ENCODE measurements at regions not wholly inside any gene's neighbourhood (a gene's known extent, or its start where the extent isn't known, plus 50 kb on each side); places are given as distances from the start of the nearest gene placed in this dataset.

DNA sequence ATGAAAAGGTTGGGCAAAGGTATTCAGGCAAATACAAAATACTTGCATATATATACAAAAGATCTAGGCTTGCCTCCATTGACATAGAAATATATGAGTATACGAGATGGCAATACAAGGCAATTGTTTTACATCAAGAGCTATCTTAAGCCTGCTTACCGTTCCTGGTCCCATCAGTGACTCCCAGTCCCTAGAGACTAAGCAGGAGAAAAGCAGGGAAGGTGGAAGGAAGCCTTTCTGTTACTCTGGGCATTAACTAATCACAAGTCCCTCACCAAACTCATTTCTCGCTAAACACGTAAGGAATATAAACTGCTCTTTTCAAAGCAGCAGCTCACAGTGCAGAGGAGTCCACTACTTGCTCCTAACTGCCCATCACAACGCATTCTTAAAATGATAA lies 125.2 kb downstream of the ZNF608 start:
- H3K4me3 ChIP-seq (ENCODE audit: control insufficient read depth, low read depth, low read length): no peak overlapping the region
- TF ChIP-seq, protein P1, sequence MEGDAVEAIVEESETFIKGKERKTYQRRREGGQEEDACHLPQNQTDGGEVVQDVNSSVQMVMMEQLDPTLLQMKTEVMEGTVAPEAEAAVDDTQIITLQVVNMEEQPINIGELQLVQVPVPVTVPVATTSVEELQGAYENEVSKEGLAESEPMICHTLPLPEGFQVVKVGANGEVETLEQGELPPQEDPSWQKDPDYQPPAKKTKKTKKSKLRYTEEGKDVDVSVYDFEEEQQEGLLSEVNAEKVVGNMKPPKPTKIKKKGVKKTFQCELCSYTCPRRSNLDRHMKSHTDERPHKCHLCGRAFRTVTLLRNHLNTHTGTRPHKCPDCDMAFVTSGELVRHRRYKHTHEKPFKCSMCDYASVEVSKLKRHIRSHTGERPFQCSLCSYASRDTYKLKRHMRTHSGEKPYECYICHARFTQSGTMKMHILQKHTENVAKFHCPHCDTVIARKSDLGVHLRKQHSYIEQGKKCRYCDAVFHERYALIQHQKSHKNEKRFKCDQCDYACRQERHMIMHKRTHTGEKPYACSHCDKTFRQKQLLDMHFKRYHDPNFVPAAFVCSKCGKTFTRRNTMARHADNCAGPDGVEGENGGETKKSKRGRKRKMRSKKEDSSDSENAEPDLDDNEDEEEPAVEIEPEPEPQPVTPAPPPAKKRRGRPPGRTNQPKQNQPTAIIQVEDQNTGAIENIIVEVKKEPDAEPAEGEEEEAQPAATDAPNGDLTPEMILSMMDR (conservative IDR thresholded peaks at IDR 0.05; ENCODE audit: control insufficient read depth, insufficient read depth, low read depth, low read length): no peak
- no peak for DNase-seq (ENCODE audit: low read depth)

DNA sequence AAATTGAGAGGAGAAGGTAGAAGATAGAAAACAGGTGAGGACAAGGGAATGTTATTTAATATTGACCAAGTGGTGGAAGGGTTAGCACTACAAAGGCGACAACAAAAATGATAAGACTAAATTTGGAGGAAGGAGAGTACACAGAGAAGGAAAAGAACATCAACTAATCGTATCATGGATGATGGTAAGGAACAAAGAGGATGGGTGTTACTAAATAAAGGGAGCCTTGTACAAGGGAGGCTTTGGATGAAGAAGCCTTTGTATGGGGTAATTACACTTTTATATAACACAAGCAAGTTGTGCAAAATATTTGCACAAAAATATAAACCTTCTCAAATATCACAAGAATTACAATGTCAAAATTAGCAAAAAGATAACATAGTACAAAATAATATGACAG lies 125.7 kb downstream of the ZNF608 start:
- TF ChIP-seq, protein P1 (conservative IDR thresholded peaks at IDR 0.05; ENCODE audit: control insufficient read depth, insufficient read depth, low read depth, low read length): no peak
- DNase-seq (ENCODE audit: low read depth): no peak
- no peak overlapping the region for H3K4me3 ChIP-seq (ENCODE audit: control insufficient read depth, low read depth, low read length)

DNA sequence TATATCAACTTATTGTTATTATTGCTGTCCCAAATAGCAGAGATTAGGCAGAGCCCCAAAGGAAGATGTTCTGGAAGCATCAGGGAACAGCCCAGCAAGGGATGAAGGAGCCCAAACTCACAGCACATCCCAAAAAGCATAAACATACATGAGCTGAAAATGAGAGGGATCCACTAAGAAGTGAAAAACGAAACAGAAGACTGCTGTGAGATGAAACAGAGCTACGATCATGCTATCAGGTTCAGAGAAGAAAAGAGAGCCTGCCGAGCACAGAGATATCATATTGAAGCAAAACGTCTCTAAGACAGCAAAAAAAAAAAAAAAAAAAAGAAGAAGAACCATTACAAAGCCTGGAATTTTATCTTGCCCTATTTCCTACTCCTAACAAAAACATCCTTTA lies 127.3 kb downstream of the ZNF608 start:
- TF ChIP-seq, protein P1 (conservative IDR thresholded peaks at IDR 0.05; ENCODE audit: control insufficient read depth, insufficient read depth, low read depth, low read length): no peak
- DNase-seq (ENCODE audit: low read depth): no peak
- H3K4me3 ChIP-seq (ENCODE audit: control insufficient read depth, low read depth, low read length): no peak overlapping the region

DNA sequence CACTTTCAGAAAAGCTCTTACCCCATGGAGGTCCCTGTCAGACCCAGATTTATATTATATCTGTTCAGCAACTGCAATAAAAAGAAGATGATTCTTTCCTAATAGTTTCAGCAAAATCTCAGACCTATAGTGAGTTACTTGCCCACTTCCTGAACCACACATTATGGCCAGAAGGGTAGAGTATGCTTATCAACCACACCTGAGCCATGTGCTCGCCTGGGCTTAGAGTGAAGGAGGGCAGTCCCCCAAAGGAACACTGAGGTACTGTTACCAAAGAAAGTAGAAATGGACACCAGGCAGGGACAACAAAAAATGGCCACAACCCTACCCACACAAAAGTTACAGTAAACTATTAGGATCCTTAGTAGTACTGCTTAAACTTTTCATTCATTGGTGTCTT lies 128.7 kb downstream of the ZNF608 start:
- no peak for DNase-seq (ENCODE audit: low read depth)
- TF ChIP-seq, protein P1 (conservative IDR thresholded peaks at IDR 0.05; ENCODE audit: control insufficient read depth, insufficient read depth, low read depth, low read length): no peak
- no peak overlapping the region for H3K4me3 ChIP-seq (ENCODE audit: control insufficient read depth, low read depth, low read length)

DNA sequence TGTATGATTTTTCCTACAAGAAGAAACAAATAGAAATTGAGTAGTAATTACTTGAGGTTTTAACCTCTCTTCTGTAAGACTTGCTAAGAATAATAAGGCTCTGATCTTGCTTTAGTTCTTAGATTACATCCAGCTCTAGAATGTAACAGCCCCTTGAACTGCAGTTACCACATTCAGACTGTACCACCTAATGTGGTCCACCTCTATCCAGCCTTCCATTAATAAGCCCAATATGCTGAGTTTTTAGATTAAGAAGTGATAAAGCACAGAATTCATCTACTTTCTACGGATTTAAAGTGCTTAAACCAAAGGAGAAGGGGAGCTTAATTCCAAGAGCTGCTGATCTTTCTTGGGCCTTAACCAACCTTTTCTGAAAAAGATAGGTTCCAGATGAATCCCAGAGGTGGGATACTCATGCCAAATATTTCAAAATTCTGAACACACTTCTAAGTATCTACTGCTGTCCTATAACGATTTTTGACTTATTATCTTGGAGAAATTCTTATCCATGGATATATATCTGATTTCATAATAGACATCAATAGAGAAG lies 131.5 kb downstream of the ZNF608 start:
- no peak for DNase-seq (ENCODE audit: low read depth)
- TF ChIP-seq, protein P1 (conservative IDR thresholded peaks at IDR 0.05; ENCODE audit: control insufficient read depth, insufficient read depth, low read depth, low read length): no peak
- H3K4me3 ChIP-seq (ENCODE audit: control insufficient read depth, low read depth, low read length): no peak overlapping the region

DNA sequence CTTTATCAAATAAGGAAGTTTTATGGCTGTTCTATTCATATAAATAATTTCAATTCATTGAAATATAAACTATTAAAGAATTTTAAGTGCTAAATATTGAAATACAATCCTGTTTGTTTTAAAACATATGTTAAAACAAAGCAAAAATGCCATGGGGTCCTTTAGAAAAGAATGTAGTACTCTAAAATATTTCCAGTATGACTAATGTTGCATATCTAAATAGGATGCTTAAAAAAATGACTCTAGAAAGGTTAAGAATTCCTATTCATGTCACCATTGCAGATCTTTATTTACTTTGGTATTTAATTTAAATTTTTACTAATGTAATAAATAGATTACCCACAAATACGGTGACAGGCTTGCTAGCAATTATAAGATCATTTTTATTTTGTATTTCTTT lies 132.3 kb downstream of the ZNF608 start:
- H3K4me3 ChIP-seq (ENCODE audit: control insufficient read depth, low read depth, low read length): no peak overlapping the region
- DNase-seq (ENCODE audit: low read depth): no peak
- TF ChIP-seq, protein P1 (conservative IDR thresholded peaks at IDR 0.05; ENCODE audit: control insufficient read depth, insufficient read depth, low read depth, low read length): no peak

All from fibroblast of mammary gland (primary cell).